ENCODE measurements at regions not wholly inside any gene's neighbourhood (a gene's known extent, or its start where the extent isn't known, plus 50 kb on each side); places are given as distances from the start of the nearest gene placed in this dataset.
"Not testable (repeated sequence)": the region's sequence is repeated elsewhere in the genome, so short reads cannot be mapped to it uniquely, and the experiment has no call there.

DNA sequence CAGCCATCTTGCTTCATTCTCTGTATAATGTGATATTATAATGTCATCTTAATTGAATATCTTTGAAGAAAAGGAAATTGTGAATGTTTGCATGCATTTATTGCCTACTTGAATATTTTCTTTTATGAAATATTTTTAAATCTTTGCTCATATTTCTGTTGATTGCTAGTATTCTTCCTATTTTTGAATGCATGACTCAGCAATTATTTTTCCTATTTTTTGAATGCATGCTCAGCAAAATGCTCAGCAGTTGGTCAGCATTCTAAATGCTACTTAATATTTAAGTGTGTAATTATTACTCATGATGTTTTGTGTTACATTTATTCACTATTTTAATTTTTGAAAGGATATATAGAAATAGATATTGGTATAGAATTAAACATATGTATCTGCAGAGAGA, 378.3 kb downstream of the CCER1 start:
- DNase-seq: no peak

DNA sequence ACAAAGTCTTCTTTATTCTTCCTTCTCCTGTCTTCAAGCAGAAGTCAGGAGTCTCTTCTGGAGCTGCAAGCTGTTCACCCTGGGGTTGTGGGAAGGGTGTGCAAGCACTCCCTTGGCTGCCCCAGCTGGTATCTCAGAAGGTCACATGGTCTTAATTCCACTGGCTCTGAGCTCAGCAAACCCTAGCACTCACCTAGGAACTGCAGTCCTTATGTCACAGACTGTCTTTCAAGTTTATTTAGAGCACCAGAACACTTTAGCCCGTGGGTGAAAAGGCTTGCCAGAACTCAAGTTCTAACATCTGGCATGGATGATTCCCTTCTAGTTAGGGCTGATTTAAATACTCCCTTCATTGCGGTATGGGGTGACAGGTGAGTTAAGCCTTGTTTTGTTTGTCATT, 379.0 kb downstream of the CCER1 start:
- no peak for DNase-seq

DNA sequence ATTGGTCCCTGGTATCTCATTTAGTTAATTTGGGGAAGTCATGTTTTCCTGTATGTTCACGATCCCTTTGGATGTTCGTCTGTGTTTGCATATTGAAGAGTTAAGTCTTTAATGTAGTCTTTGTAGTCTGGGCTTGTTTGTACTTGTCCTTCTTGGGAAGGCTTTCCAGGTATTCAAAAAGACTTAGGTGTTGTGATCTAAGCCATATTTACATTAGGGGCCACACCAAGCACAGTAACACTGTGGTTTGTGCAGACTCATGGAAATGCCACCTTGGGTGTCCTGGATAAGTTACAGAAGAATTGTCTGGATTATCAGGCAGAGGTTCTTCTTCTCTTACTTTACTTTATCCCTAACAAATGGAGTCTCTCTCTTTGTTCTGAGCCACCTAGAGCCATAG, 380.3 kb downstream of the CCER1 start:
- DNase-seq: no peak

GRCh38 chr12:90572778-90573177, 382.2 kb downstream of the CCER1 start:
- DNase-seq: no peak

GRCh38 chr12:90569685-90570084, 385.3 kb downstream of the CCER1 start:
- no peak for DNase-seq

- DNase-seq: no peak
Observed at GRCh38 chr12:90562671-90563070, 392.3 kb downstream of the CCER1 start.

- no peak for DNase-seq
Observed at GRCh38 chr12:90548595-90548994, 406.4 kb downstream of the CCER1 start.

- DNase-seq: no peak
Observed at GRCh38 chr12:90546511-90546910, 408.5 kb downstream of the CCER1 start.

DNA sequence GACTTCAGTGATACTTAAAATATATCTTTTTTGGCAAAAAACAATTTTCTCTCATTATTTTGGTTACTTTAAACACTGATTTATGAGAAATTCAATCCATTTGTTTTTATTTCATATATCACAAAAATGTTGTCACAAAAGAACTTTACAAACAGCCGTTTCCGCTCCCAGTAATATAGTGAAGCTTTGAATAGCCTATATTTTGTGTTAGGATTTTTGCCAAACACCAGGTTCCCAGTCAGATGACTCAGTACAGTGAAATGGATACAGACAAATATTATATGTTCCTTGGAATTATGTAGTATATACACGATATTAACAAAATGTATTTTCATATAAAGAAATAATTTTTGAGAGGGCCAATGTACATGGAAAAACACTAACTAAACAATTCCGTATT, 411.1 kb downstream of the CCER1 start:
- DNase-seq: no peak

GRCh38 chr12:90543374-90543773, 411.6 kb downstream of the CCER1 start:
- no peak for DNase-seq

DNA sequence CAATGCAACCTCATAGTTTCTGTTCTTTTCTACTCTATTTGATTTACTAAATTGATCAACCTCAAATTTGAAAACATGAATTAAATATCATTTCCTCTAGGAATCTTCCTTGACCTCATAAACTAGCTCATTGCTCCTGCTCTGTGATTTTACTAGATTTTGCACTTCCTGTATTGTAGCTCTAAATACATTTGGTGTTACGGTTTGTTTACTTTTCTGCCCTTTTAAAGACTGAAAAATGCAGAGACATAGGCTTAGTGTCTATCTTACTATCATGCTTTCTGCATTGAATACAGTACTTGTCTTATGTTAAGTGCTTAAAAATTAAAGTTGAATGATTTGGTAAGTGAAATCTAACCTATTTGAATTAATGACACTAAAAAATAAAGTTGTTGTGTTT, 412.1 kb downstream of the CCER1 start:
- not testable (repeated sequence) for DNase-seq

- DNase-seq: not testable (repeated sequence)
Observed at GRCh38 chr12:90533828-90534227, 421.1 kb downstream of the CCER1 start.

DNA sequence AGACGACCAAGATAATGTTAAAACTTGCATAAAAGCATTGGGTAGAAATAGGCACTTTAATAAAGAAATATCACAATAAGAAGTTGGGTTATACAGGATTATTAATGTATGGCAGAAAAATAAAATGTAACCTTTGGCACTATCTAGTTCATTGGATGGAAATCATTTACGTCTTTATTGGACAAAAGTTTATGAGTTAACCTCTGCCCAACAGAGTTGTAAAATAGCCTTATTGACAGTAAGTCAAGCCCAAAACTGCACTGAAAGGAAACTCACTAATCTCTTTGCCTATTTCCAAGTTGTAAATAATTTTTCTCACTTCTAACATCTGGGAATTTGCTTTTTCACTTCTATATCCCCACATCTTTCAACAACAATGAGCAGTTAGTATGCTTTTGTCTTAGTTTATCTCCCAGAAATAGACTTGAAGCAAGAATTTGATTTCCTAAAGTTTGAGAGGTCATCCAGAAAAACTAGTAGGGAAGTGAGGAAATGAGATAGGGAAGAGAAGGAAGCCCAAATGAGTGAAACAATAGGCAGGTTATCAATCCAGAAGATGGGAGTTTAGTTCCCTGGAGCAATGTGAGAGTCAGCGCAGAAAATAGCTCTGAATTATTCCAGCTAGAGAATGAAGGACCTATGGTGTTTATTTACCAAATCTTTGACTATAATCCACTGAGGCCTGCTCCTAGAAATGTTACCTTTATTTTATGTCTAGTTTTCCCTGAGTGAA, 434.8 kb downstream of the CCER1 start:
- DNase-seq: no peak

- DNase-seq: no peak
Observed at GRCh38 chr12:90519285-90519684, 435.7 kb downstream of the CCER1 start.

DNA sequence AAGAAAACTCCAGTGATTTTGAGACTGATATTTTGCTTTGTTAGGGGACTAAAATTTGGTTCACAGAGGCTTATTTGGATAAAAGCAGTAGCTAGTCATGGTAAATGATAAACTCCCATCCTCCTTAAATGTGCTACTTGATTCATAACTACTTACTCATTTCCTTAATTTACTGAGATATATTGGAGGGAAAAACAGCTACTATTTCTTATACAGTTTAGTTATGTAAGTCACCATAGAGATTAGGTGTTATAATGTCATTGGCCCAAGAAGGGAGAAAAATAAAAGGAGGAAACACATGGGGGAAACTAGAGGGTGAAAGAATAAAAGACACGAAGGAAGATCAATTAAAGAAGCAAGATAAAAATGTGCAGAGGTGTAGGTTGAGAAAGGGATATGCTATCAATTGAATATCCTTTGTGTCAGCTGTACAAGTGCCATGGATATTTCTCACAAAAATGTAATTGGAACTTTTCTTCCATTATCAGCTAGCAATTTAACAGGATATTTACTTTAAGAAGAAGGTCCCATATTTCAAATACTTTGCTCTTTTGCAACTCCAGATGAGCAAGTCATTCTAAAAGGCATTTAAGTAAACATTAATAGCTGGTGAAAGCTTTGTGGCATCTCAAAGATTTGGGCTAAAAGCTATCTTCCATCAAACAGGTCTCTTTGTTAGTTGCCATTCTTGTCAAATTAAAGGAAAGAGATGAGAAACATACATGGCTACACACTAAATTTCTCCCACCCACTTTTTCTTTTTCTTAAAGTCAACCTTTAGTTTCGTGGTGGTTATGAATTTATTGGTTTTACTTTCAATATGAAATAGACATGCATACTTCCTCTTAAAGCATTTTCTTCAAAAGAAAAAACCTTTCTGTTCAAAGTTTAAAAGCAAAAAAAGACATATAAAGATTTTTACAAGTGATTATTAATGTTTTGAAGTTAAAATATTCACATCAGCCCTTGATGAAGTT, 439.5 kb downstream of the CCER1 start:
- DNase-seq: no peak

DNA sequence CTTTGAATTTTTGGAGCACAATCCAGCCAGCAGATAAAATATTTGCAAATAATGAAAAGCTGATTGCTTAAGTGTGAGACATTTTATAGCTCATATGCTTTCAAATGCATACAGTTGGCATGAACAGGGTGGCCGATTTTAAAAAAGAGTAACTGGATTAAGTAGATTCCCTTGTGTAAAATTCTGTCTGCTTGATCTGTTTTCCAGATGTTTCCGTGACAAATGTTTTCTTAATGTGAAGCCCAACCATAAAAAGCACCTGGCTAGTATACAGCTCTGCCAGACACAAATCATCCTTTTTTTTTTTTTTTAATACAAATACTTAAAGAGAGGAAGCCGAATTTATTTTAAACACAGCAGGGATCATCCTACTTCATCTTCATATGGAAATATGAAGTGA, 440.7 kb downstream of the CCER1 start:
- DNase-seq: no peak

- DNase-seq: no peak
Observed at GRCh38 chr12:90512518-90512917, 442.5 kb downstream of the CCER1 start.

DNA sequence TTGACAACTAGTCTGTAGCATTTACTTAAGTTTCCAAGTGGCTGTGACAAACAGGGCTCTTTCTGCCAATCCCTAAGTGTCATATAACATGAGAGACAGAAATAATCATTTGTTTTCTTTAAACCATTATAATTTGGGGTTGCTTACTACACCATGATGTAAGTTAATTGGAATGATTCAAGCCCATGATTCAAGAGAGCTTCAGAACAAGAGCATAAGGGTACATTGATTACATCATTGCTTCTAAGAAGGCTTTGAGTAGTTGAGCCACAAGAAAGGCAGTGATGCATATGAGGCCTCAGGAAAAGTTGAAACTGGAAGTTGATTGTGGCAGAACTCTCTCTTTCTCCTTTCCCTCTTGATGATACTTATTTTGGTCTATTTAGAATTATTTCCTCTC, 444.0 kb downstream of the CCER1 start:
- DNase-seq: no peak

GRCh38 chr12:90504806-90505205, 450.2 kb downstream of the CCER1 start:
- no peak for DNase-seq

- DNase-seq: no peak
Observed at GRCh38 chr12:90502070-90502469, 452.9 kb downstream of the CCER1 start.

- no peak for DNase-seq
Observed at GRCh38 chr12:90501412-90501811, 453.6 kb downstream of the CCER1 start.

GRCh38 chr12:90499795-90500194, 455.2 kb downstream of the CCER1 start:
- no peak for DNase-seq

GRCh38 chr12:90497923-90498545, 456.9 kb downstream of the CCER1 start:
- DNase-seq: no peak

DNA sequence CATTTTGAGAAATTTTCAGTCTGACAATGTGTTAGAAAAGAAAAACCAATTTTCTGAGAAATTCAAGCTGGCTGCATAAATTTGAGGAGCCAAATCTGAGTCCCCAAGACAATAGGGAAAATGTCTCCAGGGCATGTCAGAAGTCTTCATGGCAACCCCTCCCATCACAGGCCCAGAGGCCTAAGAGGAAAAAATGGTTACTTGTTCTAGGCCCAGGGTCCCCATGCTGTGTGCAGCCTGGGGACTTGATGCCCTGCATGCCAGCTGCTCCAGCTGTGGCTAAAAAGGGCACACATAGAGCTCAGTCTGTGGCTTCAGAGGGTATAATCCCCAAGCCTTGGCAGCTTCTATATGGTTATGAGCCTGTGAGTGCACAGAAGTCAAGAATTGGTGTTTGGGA, 464.6 kb downstream of the CCER1 start:
- DNase-seq: no peak

Measured in SIG-M5 (cell line).